SIG-M5 (cell line): ENCODE measurements at regions not wholly inside any gene's neighbourhood (a gene's known extent, or its start where the extent isn't known, plus 50 kb on each side); places are given as distances from the start of the nearest gene placed in this dataset.
"Not testable (repeated sequence)": the region's sequence is repeated elsewhere in the genome, so short reads cannot be mapped to it uniquely, and the experiment has no call there.

Experiments used
- DNase-seq: peaks from one replicate; lab custom pipeline; 2025; lab: John Stamatoyannopoulos, UW

- no peak for DNase-seq
Observed at GRCh38 chr7:138317044-138317596, 142.9 kb upstream of the TRIM24 start.

- no peak for DNase-seq
Observed at GRCh38 chr7:138324941-138325340, 135.1 kb upstream of the TRIM24 start.

- DNase-seq = no peak
Observed at GRCh38 chr7:138325434-138325833, 134.6 kb upstream of the TRIM24 start.

- DNase-seq = no peak
Observed at GRCh38 chr7:138328215-138328614, 131.8 kb upstream of the TRIM24 start.

GRCh38 chr7:138332850-138333249 is 127.2 kb upstream of the TRIM24 start:
- not testable (repeated sequence) for DNase-seq

- no peak for DNase-seq
Observed at GRCh38 chr7:138338361-138338760, 121.7 kb upstream of the TRIM24 start.

GRCh38 chr7:138339229-138339628 is 120.8 kb upstream of the TRIM24 start:
- not testable (repeated sequence) for DNase-seq

- no peak for DNase-seq
Observed at GRCh38 chr7:138342990-138343389, 117.1 kb upstream of the TRIM24 start.

- DNase-seq = no peak
Observed at GRCh38 chr7:138345567-138345966, 114.5 kb upstream of the TRIM24 start.

GRCh38 chr7:138346975-138347374 is 113.1 kb upstream of the TRIM24 start:
- DNase-seq = no peak

GRCh38 chr7:138349841-138350700 is 110.0 kb upstream of the TRIM24 start:
- no peak for DNase-seq

- DNase-seq = no peak
Observed at GRCh38 chr7:138350701-138351357, 109.2 kb upstream of the TRIM24 start.

GRCh38 chr7:138352570-138353461 is 107.2 kb upstream of the TRIM24 start:
- no peak for DNase-seq

GRCh38 chr7:138354066-138354465 is 106.0 kb upstream of the TRIM24 start:
- DNase-seq = no peak

- no peak for DNase-seq
Observed at GRCh38 chr7:138355254-138355653, 104.8 kb upstream of the TRIM24 start.

GRCh38 chr7:138358850-138359341 is 101.2 kb upstream of the TRIM24 start:
- no peak for DNase-seq

GRCh38 chr7:138359870-138360559 is 100.0 kb upstream of the TRIM24 start:
- no peak for DNase-seq

GRCh38 chr7:138363721-138364120 is 96.3 kb upstream of the TRIM24 start:
- no peak for DNase-seq

GRCh38 chr7:138366137-138366536 is 93.9 kb upstream of the TRIM24 start:
- DNase-seq = not testable (repeated sequence)

- not testable (repeated sequence) for DNase-seq
Observed at GRCh38 chr7:138366676-138367075, 93.4 kb upstream of the TRIM24 start.

GRCh38 chr7:138369797-138370196 is 90.3 kb upstream of the TRIM24 start:
- DNase-seq = no peak
